ENCODE measurements at regions not wholly inside any gene's neighbourhood (a gene's known extent, or its start where the extent isn't known, plus 50 kb on each side); places are given as distances from the start of the nearest gene placed in this dataset.

GRCh38 chr6:62645274-62645673, 359.2 kb upstream of the KHDRBS2 start:
- FAIRE-seq (no peak), DNase-seq (ENCODE audit: low read depth in 1 of 2, low spot score in 1 of 2) (no peak), ATAC-seq (no peak)
- 3% methylated on average over 2 of the region's 2 CpGs for WGBS (ENCODE audit: missing lambda C conversion rate)
- no peak overlapping the region for H3K27ac ChIP-seq
- H3K4me3 ChIP-seq: no peak overlapping the region
- H3K4me2 ChIP-seq: no peak overlapping the region
- TF ChIP-seq HOXB5 (CRISPR knock-in tag; IDR thresholded peaks at IDR 0.05) (no peak), CEBPB (IDR thresholded peaks at IDR 0.05) (no peak)
- H3K4me1 ChIP-seq: no peaks in the 10 kb centered on the region
- CTCF ChIA-PET: no interaction called here
- no peaks in the 10 kb centered on the region for H3K9me3 ChIP-seq
- POLR2A ChIA-PET: no interaction called here

GRCh38 chr6:62640749-62641148, 354.7 kb upstream of the KHDRBS2 start:
- Histone ChIP-seq H3K4me2 (no peak overlapping the region), H3K9me3 (no peaks in the 10 kb centered on the region), H3K27ac (no peak overlapping the region), H3K4me1 (no peaks in the 10 kb centered on the region), H3K4me3 (no peak overlapping the region)
- FAIRE-seq (no peak), DNase-seq (ENCODE audit: low read depth in 1 of 2, low spot score in 1 of 2) (no peak), ATAC-seq (no peak)
- WGBS (ENCODE audit: missing lambda C conversion rate): 69% methylated on average over 2 of the region's 2 CpGs
- CTCF ChIA-PET: no interaction called here
- POLR2A ChIA-PET: no interaction called here
- no peak for TF ChIP-seq ZFP36 (IDR thresholded peaks at IDR 0.05; ENCODE audit: borderline replicate concordance, partially characterized antibody)
- TF ChIP-seq SMC3 (IDR thresholded peaks at IDR 0.05): no peak
- TF ChIP-seq NR3C1 (IDR thresholded peaks at IDR 0.05): no peak
- TF ChIP-seq NFE2L2 (conservative IDR thresholded peaks at IDR 0.05; ENCODE audit: low read length): no peak
- TF ChIP-seq HEYL (CRISPR knock-in tag; IDR thresholded peaks at IDR 0.05): no peak
- no peak for TF ChIP-seq HES2 (IDR thresholded peaks at IDR 0.05)
- TF ChIP-seq, protein P1, sequence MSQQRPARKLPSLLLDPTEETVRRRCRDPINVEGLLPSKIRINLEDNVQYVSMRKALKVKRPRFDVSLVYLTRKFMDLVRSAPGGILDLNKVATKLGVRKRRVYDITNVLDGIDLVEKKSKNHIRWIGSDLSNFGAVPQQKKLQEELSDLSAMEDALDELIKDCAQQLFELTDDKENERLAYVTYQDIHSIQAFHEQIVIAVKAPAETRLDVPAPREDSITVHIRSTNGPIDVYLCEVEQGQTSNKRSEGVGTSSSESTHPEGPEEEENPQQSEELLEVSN (IDR thresholded peaks at IDR 0.05; ENCODE audit: borderline replicate concordance, low read depth): no peak

- H3K4me1 ChIP-seq: peaks cover 5% of the 10 kb centered on the region; the same call in 2 of the 3 replicates
- ChIA-PET CTCF (no interaction called here), POLR2A (no interaction called here)
- TF ChIP-seq KDM5A (IDR thresholded peaks at IDR 0.05) (no peak), HES2 (IDR thresholded peaks at IDR 0.05) (no peak), EHMT2 (IDR thresholded peaks at IDR 0.05; ENCODE audit: low read depth) (no peak), CEBPB (IDR thresholded peaks at IDR 0.05) (no peak), RFX5 (IDR thresholded peaks at IDR 0.05) (no peak), NFE2L2 (conservative IDR thresholded peaks at IDR 0.05; ENCODE audit: low read length) (no peak), BHLHE40 (IDR thresholded peaks at IDR 0.05; ENCODE audit: low read depth, low read length) (no peak), HOXB13 (CRISPR knock-in tag; IDR thresholded peaks at IDR 0.05; ENCODE audit: low read depth) (no peak), RARB (CRISPR knock-in tag; IDR thresholded peaks at IDR 0.05) (no peak), FOSB (CRISPR knock-in tag; IDR thresholded peaks at IDR 0.05) (no peak), MYC (IDR thresholded peaks at IDR 0.05; ENCODE audit: borderline replicate concordance, low read length) (no peak), HOXA7 (CRISPR knock-in tag; IDR thresholded peaks at IDR 0.05) (no peak)
- TF ChIP-seq, protein P2, sequence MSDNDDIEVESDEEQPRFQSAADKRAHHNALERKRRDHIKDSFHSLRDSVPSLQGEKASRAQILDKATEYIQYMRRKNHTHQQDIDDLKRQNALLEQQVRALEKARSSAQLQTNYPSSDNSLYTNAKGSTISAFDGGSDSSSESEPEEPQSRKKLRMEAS (IDR thresholded peaks at IDR 0.05): no peak
- TF ChIP-seq, protein P3, sequence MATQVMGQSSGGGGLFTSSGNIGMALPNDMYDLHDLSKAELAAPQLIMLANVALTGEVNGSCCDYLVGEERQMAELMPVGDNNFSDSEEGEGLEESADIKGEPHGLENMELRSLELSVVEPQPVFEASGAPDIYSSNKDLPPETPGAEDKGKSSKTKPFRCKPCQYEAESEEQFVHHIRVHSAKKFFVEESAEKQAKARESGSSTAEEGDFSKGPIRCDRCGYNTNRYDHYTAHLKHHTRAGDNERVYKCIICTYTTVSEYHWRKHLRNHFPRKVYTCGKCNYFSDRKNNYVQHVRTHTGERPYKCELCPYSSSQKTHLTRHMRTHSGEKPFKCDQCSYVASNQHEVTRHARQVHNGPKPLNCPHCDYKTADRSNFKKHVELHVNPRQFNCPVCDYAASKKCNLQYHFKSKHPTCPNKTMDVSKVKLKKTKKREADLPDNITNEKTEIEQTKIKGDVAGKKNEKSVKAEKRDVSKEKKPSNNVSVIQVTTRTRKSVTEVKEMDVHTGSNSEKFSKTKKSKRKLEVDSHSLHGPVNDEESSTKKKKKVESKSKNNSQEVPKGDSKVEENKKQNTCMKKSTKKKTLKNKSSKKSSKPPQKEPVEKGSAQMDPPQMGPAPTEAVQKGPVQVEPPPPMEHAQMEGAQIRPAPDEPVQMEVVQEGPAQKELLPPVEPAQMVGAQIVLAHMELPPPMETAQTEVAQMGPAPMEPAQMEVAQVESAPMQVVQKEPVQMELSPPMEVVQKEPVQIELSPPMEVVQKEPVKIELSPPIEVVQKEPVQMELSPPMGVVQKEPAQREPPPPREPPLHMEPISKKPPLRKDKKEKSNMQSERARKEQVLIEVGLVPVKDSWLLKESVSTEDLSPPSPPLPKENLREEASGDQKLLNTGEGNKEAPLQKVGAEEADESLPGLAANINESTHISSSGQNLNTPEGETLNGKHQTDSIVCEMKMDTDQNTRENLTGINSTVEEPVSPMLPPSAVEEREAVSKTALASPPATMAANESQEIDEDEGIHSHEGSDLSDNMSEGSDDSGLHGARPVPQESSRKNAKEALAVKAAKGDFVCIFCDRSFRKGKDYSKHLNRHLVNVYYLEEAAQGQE (IDR thresholded peaks at IDR 0.05): no peak
- TF ChIP-seq, protein P4, sequence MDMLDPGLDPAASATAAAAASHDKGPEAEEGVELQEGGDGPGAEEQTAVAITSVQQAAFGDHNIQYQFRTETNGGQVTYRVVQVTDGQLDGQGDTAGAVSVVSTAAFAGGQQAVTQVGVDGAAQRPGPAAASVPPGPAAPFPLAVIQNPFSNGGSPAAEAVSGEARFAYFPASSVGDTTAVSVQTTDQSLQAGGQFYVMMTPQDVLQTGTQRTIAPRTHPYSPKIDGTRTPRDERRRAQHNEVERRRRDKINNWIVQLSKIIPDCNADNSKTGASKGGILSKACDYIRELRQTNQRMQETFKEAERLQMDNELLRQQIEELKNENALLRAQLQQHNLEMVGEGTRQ (IDR thresholded peaks at IDR 0.05): no peak
- TF ChIP-seq, protein P5, sequence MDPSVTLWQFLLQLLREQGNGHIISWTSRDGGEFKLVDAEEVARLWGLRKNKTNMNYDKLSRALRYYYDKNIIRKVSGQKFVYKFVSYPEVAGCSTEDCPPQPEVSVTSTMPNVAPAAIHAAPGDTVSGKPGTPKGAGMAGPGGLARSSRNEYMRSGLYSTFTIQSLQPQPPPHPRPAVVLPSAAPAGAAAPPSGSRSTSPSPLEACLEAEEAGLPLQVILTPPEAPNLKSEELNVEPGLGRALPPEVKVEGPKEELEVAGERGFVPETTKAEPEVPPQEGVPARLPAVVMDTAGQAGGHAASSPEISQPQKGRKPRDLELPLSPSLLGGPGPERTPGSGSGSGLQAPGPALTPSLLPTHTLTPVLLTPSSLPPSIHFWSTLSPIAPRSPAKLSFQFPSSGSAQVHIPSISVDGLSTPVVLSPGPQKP (IDR thresholded peaks at IDR 0.05; ENCODE audit: low read depth, low read length): no peak
- ATAC-seq (no peak), DNase-seq (ENCODE audit: low read depth in 1 of 2, low spot score in 1 of 2) (no peak), FAIRE-seq (no peak)
- no peak overlapping the region for H3K27ac ChIP-seq
- no peaks in the 10 kb centered on the region for H3K9me3 ChIP-seq
- H3K4me2 ChIP-seq: no peak overlapping the region
- no peak overlapping the region for H3K4me3 ChIP-seq
- WGBS (ENCODE audit: missing lambda C conversion rate): 26% methylated on average over 2 of the region's 2 CpGs
Measured at GRCh38 chr6:62626661-62627060, 340.6 kb upstream of the KHDRBS2 start.
